K562 (cell line): ENCODE measurements at regions not wholly inside any gene's neighbourhood (a gene's known extent, or its start where the extent isn't known, plus 50 kb on each side); places are given as distances from the start of the nearest gene placed in this dataset.

Source experiments
- CBFA2T2 ChIP-seq: fragments of 450-650 bp; conservative IDR thresholded peaks from 2 replicates; pipeline ENCODE4 v1.6.1; 2017; ENCODE audit warnings: mild to moderate bottlenecking
- CBFB ChIP-seq: sonication (generic); formaldehyde crosslinking; IDR thresholded peaks from 2 replicates; pipeline ENCODE4 v1.4.0; 2020; ENCODE audit warnings: mild to moderate bottlenecking, missing genetic modification reagents
- CC2D1A ChIP-seq: fragments of 450-650 bp; IDR thresholded peaks from 2 replicates; pipeline ENCODE4 v1.6.1; 2017; ENCODE audit warnings: mild to moderate bottlenecking
- GABPA ChIP-seq: fragments of 200-800 bp; sonication (Bioruptor generic); conservative IDR thresholded peaks from 2 replicates; pipeline ENCODE4 v1.6.1; 2016; ENCODE audit warnings: low read depth, missing genetic modification characterization, missing compliant biosample characterization
- KLF1 ChIP-seq: fragments of 450-650 bp; IDR thresholded peaks from 2 replicates; pipeline ENCODE4 v1.6.1; 2016; ENCODE audit warnings: missing genetic modification characterization, missing compliant biosample characterization
- MEIS2 ChIP-seq: fragments of 450-650 bp; IDR thresholded peaks from 2 replicates; pipeline ENCODE4 v1.6.1; 2014; ENCODE audit warnings: mild to moderate bottlenecking; ENCODE audit not compliant: partially characterized antibody
- NFATC3 ChIP-seq: fragments of 450-650 bp; IDR thresholded peaks from 2 replicates; pipeline ENCODE4 v1.6.1; 2017; ENCODE audit warnings: mild to moderate bottlenecking
- NFE2L1 ChIP-seq: fragments of 450-650 bp; IDR thresholded peaks from 2 replicates; pipeline ENCODE4 v1.6.1; 2016; ENCODE audit warnings: missing genetic modification characterization, low read depth, mild to moderate bottlenecking, missing compliant biosample characterization, moderate library complexity, borderline replicate concordance
- RAD21 ChIP-seq, 2 experiments: fragments of 250-450 bp in 1 of 2; fragments of 450-650 bp in 1 of 2; sonication (Bioruptor Pico) in 1 of 2; formaldehyde crosslinking in 1 of 2; IDR thresholded peaks in 1 of 2; conservative IDR thresholded peaks in 1 of 2; 2 replicates each; pipeline versions ENCODE4 v1.4.0 to v1.8.0; 2020 to 2022; ENCODE audit warnings: mild to moderate bottlenecking in 2 of 2, moderate library complexity in 1 of 2
- RBM39 ChIP-seq: fragments of 200-400 bp; formaldehyde crosslinking; optimal IDR thresholded peaks from 2 replicates; pipeline ENCODE3; 2018; ENCODE audit warnings: low read depth, low read length
- RCOR1 ChIP-seq, 2 experiments: IDR thresholded peaks; 2 replicates each; pipeline ENCODE4 v1.6.1; 2012; ENCODE audit warnings: low read depth in 2 of 2, low read length in 2 of 2, borderline replicate concordance in 1 of 2, improper control_type of control experiment in 1 of 2
- SMARCE1 ChIP-seq: fragments of 450-650 bp; IDR thresholded peaks from 2 replicates; pipeline ENCODE4 v1.7.1; 2016; ENCODE audit warnings: mild to moderate bottlenecking
- ZNF384 ChIP-seq: IDR thresholded peaks from 2 replicates; pipeline ENCODE4 v1.6.1; 2012; ENCODE audit warnings: low read depth, low read length, improper control_type of control experiment
- ZNF79 ChIP-seq: fragments of 250-450 bp; sonication (Bioruptor Pico); IDR thresholded peaks from 2 replicates; pipeline ENCODE4 v1.4.0; 2020; ENCODE audit warnings: low read depth, mild to moderate bottlenecking, moderate library complexity
- TF ChIP-seq, protein P1 (sequence below): sonication (generic); IDR thresholded peaks from 2 replicates; pipeline ENCODE4 v1.6.1; 2016
- TF ChIP-seq, protein P2 (sequence below), 3 experiments: IDR thresholded peaks in 2 of 3; conservative IDR thresholded peaks in 1 of 3; 2 replicates each; pipeline ENCODE4 v1.5.1; 2011 to 2012; ENCODE audit warnings: low read length in 3 of 3, mild to moderate bottlenecking in 3 of 3, control low read depth in 2 of 3, improper control_type of control experiment in 1 of 3, inconsistent platforms in 1 of 3, low read depth in 1 of 3, mixed read lengths in 1 of 3, moderate library complexity in 1 of 3; ENCODE audit not compliant: insufficient read depth in 2 of 3
- TF ChIP-seq, protein P3 (sequence below): fragments of 450-650 bp; formaldehyde crosslinking; IDR thresholded peaks from 2 replicates; pipeline ENCODE4 v1.4.0; 2022; ENCODE audit warnings: missing genetic modification characterization
- TF ChIP-seq, protein P4 (sequence below): fragments of 450-650 bp; IDR thresholded peaks from 2 replicates; pipeline ENCODE4 v1.6.1; 2016; ENCODE audit warnings: borderline replicate concordance
- TF ChIP-seq, protein P5 (sequence below): fragments of 450-650 bp; IDR thresholded peaks from 2 replicates; pipeline ENCODE4 v1.6.1; 2017; ENCODE audit warnings: antibody characterized with exemption, mild to moderate bottlenecking

DNA sequence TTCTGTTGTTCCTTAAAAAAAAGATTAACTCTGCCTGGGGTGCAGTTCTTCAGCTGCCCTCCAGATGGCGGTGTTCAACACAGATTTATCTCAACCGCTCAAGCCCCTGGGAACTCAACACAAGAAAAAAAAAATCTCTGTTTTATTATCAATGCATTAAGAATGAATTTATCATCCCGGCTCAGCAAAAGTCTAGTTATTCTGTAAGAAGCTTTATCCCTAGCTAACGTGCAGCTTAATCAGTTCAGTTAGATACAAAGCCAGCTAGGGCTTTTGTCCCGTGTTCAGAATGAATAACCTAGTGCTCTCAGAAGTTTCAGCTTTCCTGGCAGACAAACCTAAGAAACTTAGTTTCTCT, 475.9 kb upstream of the CCL2 start (continued):
- TF ChIP-seq MEIS2 (no peak), CC2D1A (peak; percentile 20; the same call in 1 of the 2 replicates), ZNF384 (peak; percentile 93), CBFB (no peak), GABPA (no peak), RBM39 (no peak), SMARCE1 (no peak), KLF1 (tag) (no peak), CBFA2T2 (no peak), ZNF79 (CRISPR knock-in tag) (no peak), NFE2L1 (no peak), RAD21 (CRISPR knock-in tag; conservative IDR thresholded peaks at IDR 0.05 in 1 of 2, IDR thresholded peaks at IDR 0.05 in 1 of 2) (peak; percentile 84 to 87), RCOR1 (IDR thresholded peaks at IDR 0.05; ENCODE audit: borderline replicate concordance in 1 of 2, low read depth in 2 of 2, low read length in 2 of 2) (peak in 1 of 2 experiments; percentile 47; a peak in 1 of 4 replicates), NFATC3 (no peak)
- TF ChIP-seq, protein P1, sequence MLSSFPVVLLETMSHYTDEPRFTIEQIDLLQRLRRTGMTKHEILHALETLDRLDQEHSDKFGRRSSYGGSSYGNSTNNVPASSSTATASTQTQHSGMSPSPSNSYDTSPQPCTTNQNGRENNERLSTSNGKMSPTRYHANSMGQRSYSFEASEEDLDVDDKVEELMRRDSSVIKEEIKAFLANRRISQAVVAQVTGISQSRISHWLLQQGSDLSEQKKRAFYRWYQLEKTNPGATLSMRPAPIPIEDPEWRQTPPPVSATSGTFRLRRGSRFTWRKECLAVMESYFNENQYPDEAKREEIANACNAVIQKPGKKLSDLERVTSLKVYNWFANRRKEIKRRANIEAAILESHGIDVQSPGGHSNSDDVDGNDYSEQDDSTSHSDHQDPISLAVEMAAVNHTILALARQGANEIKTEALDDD = no peak
- TF ChIP-seq, protein P2, sequence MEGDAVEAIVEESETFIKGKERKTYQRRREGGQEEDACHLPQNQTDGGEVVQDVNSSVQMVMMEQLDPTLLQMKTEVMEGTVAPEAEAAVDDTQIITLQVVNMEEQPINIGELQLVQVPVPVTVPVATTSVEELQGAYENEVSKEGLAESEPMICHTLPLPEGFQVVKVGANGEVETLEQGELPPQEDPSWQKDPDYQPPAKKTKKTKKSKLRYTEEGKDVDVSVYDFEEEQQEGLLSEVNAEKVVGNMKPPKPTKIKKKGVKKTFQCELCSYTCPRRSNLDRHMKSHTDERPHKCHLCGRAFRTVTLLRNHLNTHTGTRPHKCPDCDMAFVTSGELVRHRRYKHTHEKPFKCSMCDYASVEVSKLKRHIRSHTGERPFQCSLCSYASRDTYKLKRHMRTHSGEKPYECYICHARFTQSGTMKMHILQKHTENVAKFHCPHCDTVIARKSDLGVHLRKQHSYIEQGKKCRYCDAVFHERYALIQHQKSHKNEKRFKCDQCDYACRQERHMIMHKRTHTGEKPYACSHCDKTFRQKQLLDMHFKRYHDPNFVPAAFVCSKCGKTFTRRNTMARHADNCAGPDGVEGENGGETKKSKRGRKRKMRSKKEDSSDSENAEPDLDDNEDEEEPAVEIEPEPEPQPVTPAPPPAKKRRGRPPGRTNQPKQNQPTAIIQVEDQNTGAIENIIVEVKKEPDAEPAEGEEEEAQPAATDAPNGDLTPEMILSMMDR (IDR thresholded peaks at IDR 0.05 in 2 of 3, conservative IDR thresholded peaks at IDR 0.05 in 1 of 3; ENCODE audit: insufficient read depth in 2 of 3, low read depth in 1 of 3, low read length in 3 of 3) = peak; percentile 75 to 98 (median 93)
- TF ChIP-seq, protein P3, sequence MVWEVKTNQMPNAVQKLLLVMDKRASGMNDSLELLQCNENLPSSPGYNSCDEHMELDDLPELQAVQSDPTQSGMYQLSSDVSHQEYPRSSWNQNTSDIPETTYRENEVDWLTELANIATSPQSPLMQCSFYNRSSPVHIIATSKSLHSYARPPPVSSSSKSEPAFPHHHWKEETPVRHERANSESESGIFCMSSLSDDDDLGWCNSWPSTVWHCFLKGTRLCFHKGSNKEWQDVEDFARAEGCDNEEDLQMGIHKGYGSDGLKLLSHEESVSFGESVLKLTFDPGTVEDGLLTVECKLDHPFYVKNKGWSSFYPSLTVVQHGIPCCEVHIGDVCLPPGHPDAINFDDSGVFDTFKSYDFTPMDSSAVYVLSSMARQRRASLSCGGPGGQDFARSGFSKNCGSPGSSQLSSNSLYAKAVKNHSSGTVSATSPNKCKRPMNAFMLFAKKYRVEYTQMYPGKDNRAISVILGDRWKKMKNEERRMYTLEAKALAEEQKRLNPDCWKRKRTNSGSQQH (CRISPR knock-in tag) = no peak
- TF ChIP-seq, protein P4, sequence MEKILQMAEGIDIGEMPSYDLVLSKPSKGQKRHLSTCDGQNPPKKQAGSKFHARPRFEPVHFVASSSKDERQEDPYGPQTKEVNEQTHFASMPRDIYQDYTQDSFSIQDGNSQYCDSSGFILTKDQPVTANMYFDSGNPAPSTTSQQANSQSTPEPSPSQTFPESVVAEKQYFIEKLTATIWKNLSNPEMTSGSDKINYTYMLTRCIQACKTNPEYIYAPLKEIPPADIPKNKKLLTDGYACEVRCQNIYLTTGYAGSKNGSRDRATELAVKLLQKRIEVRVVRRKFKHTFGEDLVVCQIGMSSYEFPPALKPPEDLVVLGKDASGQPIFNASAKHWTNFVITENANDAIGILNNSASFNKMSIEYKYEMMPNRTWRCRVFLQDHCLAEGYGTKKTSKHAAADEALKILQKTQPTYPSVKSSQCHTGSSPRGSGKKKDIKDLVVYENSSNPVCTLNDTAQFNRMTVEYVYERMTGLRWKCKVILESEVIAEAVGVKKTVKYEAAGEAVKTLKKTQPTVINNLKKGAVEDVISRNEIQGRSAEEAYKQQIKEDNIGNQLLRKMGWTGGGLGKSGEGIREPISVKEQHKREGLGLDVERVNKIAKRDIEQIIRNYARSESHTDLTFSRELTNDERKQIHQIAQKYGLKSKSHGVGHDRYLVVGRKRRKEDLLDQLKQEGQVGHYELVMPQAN = no peak
- TF ChIP-seq, protein P5, sequence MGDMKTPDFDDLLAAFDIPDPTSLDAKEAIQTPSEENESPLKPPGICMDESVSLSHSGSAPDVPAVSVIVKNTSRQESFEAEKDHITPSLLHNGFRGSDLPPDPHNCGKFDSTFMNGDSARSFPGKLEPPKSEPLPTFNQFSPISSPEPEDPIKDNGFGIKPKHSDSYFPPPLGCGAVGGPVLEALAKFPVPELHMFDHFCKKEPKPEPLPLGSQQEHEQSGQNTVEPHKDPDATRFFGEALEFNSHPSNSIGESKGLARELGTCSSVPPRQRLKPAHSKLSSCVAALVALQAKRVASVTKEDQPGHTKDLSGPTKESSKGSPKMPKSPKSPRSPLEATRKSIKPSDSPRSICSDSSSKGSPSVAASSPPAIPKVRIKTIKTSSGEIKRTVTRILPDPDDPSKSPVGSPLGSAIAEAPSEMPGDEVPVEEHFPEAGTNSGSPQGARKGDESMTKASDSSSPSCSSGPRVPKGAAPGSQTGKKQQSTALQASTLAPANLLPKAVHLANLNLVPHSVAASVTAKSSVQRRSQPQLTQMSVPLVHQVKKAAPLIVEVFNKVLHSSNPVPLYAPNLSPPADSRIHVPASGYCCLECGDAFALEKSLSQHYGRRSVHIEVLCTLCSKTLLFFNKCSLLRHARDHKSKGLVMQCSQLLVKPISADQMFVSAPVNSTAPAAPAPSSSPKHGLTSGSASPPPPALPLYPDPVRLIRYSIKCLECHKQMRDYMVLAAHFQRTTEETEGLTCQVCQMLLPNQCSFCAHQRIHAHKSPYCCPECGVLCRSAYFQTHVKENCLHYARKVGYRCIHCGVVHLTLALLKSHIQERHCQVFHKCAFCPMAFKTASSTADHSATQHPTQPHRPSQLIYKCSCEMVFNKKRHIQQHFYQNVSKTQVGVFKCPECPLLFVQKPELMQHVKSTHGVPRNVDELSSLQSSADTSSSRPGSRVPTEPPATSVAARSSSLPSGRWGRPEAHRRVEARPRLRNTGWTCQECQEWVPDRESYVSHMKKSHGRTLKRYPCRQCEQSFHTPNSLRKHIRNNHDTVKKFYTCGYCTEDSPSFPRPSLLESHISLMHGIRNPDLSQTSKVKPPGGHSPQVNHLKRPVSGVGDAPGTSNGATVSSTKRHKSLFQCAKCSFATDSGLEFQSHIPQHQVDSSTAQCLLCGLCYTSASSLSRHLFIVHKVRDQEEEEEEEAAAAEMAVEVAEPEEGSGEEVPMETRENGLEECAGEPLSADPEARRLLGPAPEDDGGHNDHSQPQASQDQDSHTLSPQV = peak; percentile 46; the same call in 1 of the 2 replicates
